GM06990 (cell line): ENCODE measurements at regions not wholly inside any gene's neighbourhood (a gene's known extent, or its start where the extent isn't known, plus 50 kb on each side); places are given as distances from the start of the nearest gene placed in this dataset.
"Not testable (repeated sequence)": the region's sequence is repeated elsewhere in the genome, so short reads cannot be mapped to it uniquely, and the experiment has no call there.

Source experiments
- DNase-seq: peaks from one replicate; pipeline ENCODE4 v3.0.0-alpha.2; 2011; ENCODE audit not compliant: insufficient read length; ENCODE audit errors: extremely low read depth
- H3K27me3 ChIP-seq: replicated peaks from 2 replicates; pipeline ENCODE4 v1.6.0; 2011; ENCODE audit warnings: low read length; ENCODE audit not compliant: control insufficient read depth, insufficient read depth
- H3K36me3 ChIP-seq: 2 replicates; pipeline ENCODE4 v1.5.1; 2011; ENCODE audit warnings: low read length; ENCODE audit not compliant: control insufficient read depth, insufficient read depth
- H3K4me3 ChIP-seq: replicated peaks from 2 replicates; pipeline ENCODE4 v1.5.1; 2011; ENCODE audit warnings: low read depth, mild to moderate bottlenecking, control low read depth, low read length
- CTCF ChIP-seq: IDR thresholded peaks from 2 replicates; pipeline ENCODE4 v1.5.1; 2011; ENCODE audit warnings: low read length, control low read depth, mild to moderate bottlenecking, inconsistent platforms; ENCODE audit not compliant: insufficient read depth, poor library complexity, severe bottlenecking

- DNase-seq: peak; percentile 23
- Histone ChIP-seq H3K27me3 (no peaks in the 10 kb centered on the region), H3K4me3 (no peak overlapping the region; the same call in 1 of the 2 replicates)
These were observed 92.7 kb upstream of the GOLGA6L4 start for GRCh38 chr15:84142888-84143337.

GRCh38 chr15:84143753-84144314 is 91.7 kb upstream of the GOLGA6L4 start:
- TF ChIP-seq CTCF: no peak
- DNase-seq: peak; percentile 25
- Histone ChIP-seq H3K27me3 (no peaks in the 10 kb centered on the region), H3K36me3 (no peaks in the 10 kb centered on the region), H3K4me3 (no peak overlapping the region)

More at GRCh38 chr15:84142888-84143337, 92.7 kb upstream of the GOLGA6L4 start:
- TF ChIP-seq CTCF: peak; percentile 80
- H3K36me3 ChIP-seq: no peaks in the 10 kb centered on the region

- not testable (repeated sequence) for H3K27me3 ChIP-seq, H3K4me3 ChIP-seq, H3K36me3 ChIP-seq, DNase-seq
These were observed 90.6 kb upstream of the GOLGA6L4 start for GRCh38 chr15:84144946-84145345.

GRCh38 chr15:84146299-84146698 is 89.3 kb upstream of the GOLGA6L4 start:
- H3K36me3 ChIP-seq, H3K27me3 ChIP-seq, H3K4me3 ChIP-seq, DNase-seq: not testable (repeated sequence)

GRCh38 chr15:84147307-84147706 is 88.3 kb upstream of the GOLGA6L4 start:
- H3K4me3 ChIP-seq, H3K27me3 ChIP-seq, H3K36me3 ChIP-seq, DNase-seq: not testable (repeated sequence)

GRCh38 chr15:84151205-84151931 is 84.2 kb upstream of the GOLGA6L4 start:
- Histone ChIP-seq H3K27me3 (no peaks in the 10 kb centered on the region), H3K4me3 (no peak overlapping the region), H3K36me3 (no peaks in the 10 kb centered on the region)
- DNase-seq: no peak
- TF ChIP-seq CTCF: no peak

- H3K4me3 ChIP-seq, DNase-seq, H3K27me3 ChIP-seq, H3K36me3 ChIP-seq: not testable (repeated sequence)
These were observed 83.1 kb upstream of the GOLGA6L4 start for GRCh38 chr15:84152381-84152979.

- not testable (repeated sequence) for H3K27me3 ChIP-seq, DNase-seq, H3K4me3 ChIP-seq, H3K36me3 ChIP-seq
These were observed 81.9 kb upstream of the GOLGA6L4 start for GRCh38 chr15:84153655-84154140.

- not testable (repeated sequence) for H3K27me3 ChIP-seq, H3K36me3 ChIP-seq, H3K4me3 ChIP-seq, DNase-seq
These were observed 81.3 kb upstream of the GOLGA6L4 start for GRCh38 chr15:84154314-84154713.

GRCh38 chr15:84154787-84155186 is 80.8 kb upstream of the GOLGA6L4 start:
- not testable (repeated sequence) for DNase-seq, H3K27me3 ChIP-seq, H3K4me3 ChIP-seq, H3K36me3 ChIP-seq
